Gastrocnemius medialis (tissue), 4 donors: ENCODE measurements at regions not wholly inside any gene's neighbourhood (a gene's known extent, or its start where the extent isn't known, plus 50 kb on each side); places are given as distances from the start of the nearest gene placed in this dataset.

ENCODE experiments used
- ATAC-seq, 2 donors: fragments of 150-250 bp; one replicate each; pipeline ENCODE4 v1.9.1; 2016
- DNase-seq, 2 donors: peaks; one replicate each; pipeline ENCODE4 v3.0.0-alpha.2; 2019
- H3K27ac ChIP-seq, 4 donors: fragments of 200-600 bp; sonication (generic); 1 replicate in 1 of 4; 2 replicates in 3 of 4; pipeline ENCODE4 v1.5.1; 2016 to 2018; ENCODE audit warnings: mild to moderate bottlenecking in 2 of 4, moderate library complexity in 1 of 4
- H3K27me3 ChIP-seq, 3 donors: fragments of 200-600 bp; sonication (generic) in 2 of 3; 1 replicate in 1 of 3; 2 replicates in 2 of 3; pipeline versions ENCODE4 v1.5.1 to v1.6.0; 2016 to 2019; ENCODE audit warnings: mild to moderate bottlenecking in 1 of 3, moderate library complexity in 1 of 3
- H3K36me3 ChIP-seq, 2 donors: fragments of 200-600 bp; sonication (generic) in 1 of 2; one replicate each; pipeline ENCODE4 v1.5.1; 2017 to 2018
- H3K4me1 ChIP-seq, 2 donors: fragments of 200-600 bp; sonication (generic) in 1 of 2; one replicate each; pipeline ENCODE4 v1.5.1; 2016 to 2017; ENCODE audit warnings: mild to moderate bottlenecking in 2 of 2
- H3K4me3 ChIP-seq, 4 donors: fragments of 200-600 bp; sonication (generic) in 3 of 4; 1 replicate in 1 of 4; 2 replicates in 3 of 4; pipeline ENCODE4 v1.5.1; 2016 to 2019; ENCODE audit warnings: mild to moderate bottlenecking in 2 of 4
- H3K9me3 ChIP-seq, 3 donors: fragments of 200-600 bp; sonication (generic) in 2 of 3; 1 replicate in 1 of 3; 2 replicates in 2 of 3; pipeline ENCODE4 v1.5.1; 2016 to 2019
- POLR2A ChIP-seq, 2 donors: fragments of 450-650 bp; IDR thresholded peaks; one replicate each; pipeline ENCODE4 v1.6.1; 2017; ENCODE audit warnings: antibody characterized with exemption in 2 of 2, mild to moderate bottlenecking in 2 of 2, moderate library complexity in 2 of 2
- in situ Hi-C, 4 donors: fragments of 200-750 bp; cut with MboI; loops; one replicate each; pipeline versions ENCODE4 v1.15.0 to v1.8.0; 2017; ENCODE audit warnings: low sequenced_read_pairs in 4 of 4
- intact Hi-C: fragments of 100-400 bp; cut with DNase I; formaldehyde crosslinking; loops from one replicate; pipeline ENCODE4 v1.15.1; 2023; ENCODE audit warnings: low total_unique reads
- TF ChIP-seq, protein P1 (sequence below), 5 experiments: fragments of 450-650 bp in 3 of 5; fragments of 200-600 bp in 2 of 5; sonication (generic) in 2 of 5; IDR thresholded peaks in 4 of 5; conservative IDR thresholded peaks in 1 of 5; 1 replicate in 4 of 5; 2 replicates in 1 of 5; pipeline ENCODE4 v1.5.1; 2016 to 2019; ENCODE audit warnings: antibody characterized with exemption in 5 of 5, mild to moderate bottlenecking in 3 of 5, moderate library complexity in 3 of 5

DNA sequence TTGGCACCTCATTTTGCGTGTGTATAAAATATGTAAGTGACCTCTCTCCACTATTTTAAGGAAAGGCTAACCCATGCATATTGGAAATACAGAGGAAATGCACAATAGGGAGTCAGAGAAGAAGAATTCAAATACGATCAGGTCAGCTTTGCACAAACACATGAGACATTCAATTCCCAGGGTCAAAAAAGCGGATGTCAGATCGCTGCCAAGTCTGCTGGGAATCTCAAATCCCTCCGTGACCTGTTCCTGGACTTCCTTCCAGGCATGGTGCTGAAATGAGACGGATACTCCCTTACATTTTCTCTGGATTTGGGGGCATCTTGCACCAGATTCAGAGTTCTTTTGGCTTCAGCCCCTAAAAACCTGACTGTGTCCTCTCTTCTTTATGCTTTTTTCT lies 91.9 kb upstream of the PRKCQ start:
- TF ChIP-seq, protein P1, sequence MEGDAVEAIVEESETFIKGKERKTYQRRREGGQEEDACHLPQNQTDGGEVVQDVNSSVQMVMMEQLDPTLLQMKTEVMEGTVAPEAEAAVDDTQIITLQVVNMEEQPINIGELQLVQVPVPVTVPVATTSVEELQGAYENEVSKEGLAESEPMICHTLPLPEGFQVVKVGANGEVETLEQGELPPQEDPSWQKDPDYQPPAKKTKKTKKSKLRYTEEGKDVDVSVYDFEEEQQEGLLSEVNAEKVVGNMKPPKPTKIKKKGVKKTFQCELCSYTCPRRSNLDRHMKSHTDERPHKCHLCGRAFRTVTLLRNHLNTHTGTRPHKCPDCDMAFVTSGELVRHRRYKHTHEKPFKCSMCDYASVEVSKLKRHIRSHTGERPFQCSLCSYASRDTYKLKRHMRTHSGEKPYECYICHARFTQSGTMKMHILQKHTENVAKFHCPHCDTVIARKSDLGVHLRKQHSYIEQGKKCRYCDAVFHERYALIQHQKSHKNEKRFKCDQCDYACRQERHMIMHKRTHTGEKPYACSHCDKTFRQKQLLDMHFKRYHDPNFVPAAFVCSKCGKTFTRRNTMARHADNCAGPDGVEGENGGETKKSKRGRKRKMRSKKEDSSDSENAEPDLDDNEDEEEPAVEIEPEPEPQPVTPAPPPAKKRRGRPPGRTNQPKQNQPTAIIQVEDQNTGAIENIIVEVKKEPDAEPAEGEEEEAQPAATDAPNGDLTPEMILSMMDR (IDR thresholded peaks at IDR 0.05 in 4 of 5, conservative IDR thresholded peaks at IDR 0.05 in 1 of 5) = no peak
- Histone ChIP-seq H3K4me1 (peaks cover 10 to 15% of the 10 kb centered on the region in 2 donors), H3K27me3 (no peaks in the 10 kb centered on the region), H3K27ac (no peak overlapping the region), H3K9me3 (no peaks in the 10 kb centered on the region), H3K4me3 (no peak overlapping the region), H3K36me3 (no peaks in the 10 kb centered on the region)
- in situ Hi-C loops (loop anchor here in 3 of 4 donors (10.0 to 25.0 kb wide), 2 partner anchors 227 to 235 kb away; no protein-coding TSS in a partner anchor), intact Hi-C loops (loop anchor here (10.0 kb wide), 1 partner anchor 227 kb away; no protein-coding TSS in a partner anchor)
- ATAC-seq (no peak), DNase-seq (no peak)

DNA sequence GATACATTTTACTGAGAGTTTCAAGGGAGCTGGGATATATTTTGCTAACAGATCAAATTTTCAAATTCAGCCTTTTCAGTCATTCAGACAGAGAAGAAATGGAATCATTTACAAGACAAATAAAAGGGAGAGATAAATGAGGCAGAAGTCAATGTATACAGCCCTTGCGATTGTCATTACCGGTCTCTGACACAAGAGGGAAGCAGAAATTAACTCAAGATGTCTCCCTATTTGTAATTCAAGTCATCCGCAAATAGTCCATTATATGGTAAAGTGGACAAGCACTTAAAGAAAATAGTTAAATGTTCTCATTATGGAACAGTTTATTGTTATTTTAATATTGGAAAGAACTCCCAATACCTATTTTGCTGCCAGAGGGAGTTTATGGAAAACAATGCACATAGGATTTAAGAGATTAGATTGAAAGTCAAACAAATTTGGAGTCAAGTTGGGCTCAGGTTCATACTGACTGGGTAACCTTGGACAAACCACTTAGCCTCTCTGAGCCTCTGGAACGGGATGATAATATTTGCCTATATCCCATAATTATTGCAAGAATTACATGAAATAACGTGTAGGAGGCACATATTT lies 89.3 kb upstream of the PRKCQ start:
- no peaks in the 10 kb centered on the region for H3K36me3 ChIP-seq
- H3K27ac ChIP-seq = no peak overlapping the region
- ATAC-seq (peak in 1 of 2 donors; percentile 65), DNase-seq (no peak)
- no peaks in the 10 kb centered on the region for H3K9me3 ChIP-seq
- in situ Hi-C loops (loop anchor here in 3 of 4 donors (10.0 to 25.0 kb wide), 3 partner anchors 225 to 255 kb away; no protein-coding TSS in a partner anchor), intact Hi-C loops (loop anchor here (5.0 kb wide), 2 partner anchors 87 to 252 kb away; partner anchors contain the start of gene PRKCQ)
- H3K27me3 ChIP-seq = no peaks in the 10 kb centered on the region
- peaks cover 10 to 15% of the 10 kb centered on the region in 2 donors for H3K4me1 ChIP-seq
- TF ChIP-seq POLR2A (IDR thresholded peaks at IDR 0.05) = no peak
- TF ChIP-seq, protein P1 (IDR thresholded peaks at IDR 0.05 in 4 of 5, conservative IDR thresholded peaks at IDR 0.05 in 1 of 5) = peak; percentile 33 to 67 (median 55)
- no peak overlapping the region for H3K4me3 ChIP-seq

DNA sequence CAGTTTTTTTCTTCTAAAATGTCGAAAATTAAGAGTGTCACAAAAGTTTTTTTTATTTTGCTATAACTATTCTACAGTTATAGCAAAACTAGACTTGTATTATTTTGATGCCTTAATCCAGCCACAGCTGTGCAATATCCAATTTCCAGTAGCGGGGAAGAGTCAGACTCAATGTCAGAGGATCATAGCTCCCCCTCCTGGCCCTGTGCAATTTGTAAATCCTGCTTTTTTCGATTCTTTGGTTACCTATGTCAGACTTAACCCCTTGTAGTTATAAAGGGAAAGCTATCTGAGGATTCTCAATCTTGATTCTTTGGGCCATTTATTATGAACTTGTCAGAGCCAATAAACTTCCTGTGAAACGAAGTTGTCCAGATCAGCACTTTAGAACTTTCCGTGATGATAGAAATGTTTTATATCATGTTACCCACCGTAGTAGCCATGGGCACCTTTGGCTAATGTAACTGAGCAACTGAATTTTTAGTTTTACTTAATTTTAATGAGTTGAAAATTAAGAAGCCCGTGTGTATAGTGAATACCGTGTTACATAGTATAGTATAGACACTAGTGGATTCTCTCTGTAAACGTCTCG lies 87.7 kb upstream of the PRKCQ start:
- DNase-seq (peak in 1 of 2 donors; percentile 17), ATAC-seq (peak; percentile 74 to 82)
- Histone ChIP-seq H3K27me3 (no peaks in the 10 kb centered on the region), H3K4me1 (peaks cover 10 to 15% of the 10 kb centered on the region in 2 donors), H3K9me3 (no peaks in the 10 kb centered on the region), H3K27ac (no peak overlapping the region), H3K36me3 (no peaks in the 10 kb centered on the region), H3K4me3 (no peak overlapping the region)
- intact Hi-C loops (loop anchor here (5.0 kb wide), 2 partner anchors 85 to 250 kb away; partner anchors contain the start of gene PRKCQ), in situ Hi-C loops (loop anchor here in 3 of 4 donors (10.0 to 25.0 kb wide), 3 partner anchors 223 to 253 kb away; no protein-coding TSS in a partner anchor)
- no peak for TF ChIP-seq POLR2A (IDR thresholded peaks at IDR 0.05)
- TF ChIP-seq, protein P1 (IDR thresholded peaks at IDR 0.05 in 4 of 5, conservative IDR thresholded peaks at IDR 0.05 in 1 of 5) = peak; percentile 27 to 52 (median 31)

DNA sequence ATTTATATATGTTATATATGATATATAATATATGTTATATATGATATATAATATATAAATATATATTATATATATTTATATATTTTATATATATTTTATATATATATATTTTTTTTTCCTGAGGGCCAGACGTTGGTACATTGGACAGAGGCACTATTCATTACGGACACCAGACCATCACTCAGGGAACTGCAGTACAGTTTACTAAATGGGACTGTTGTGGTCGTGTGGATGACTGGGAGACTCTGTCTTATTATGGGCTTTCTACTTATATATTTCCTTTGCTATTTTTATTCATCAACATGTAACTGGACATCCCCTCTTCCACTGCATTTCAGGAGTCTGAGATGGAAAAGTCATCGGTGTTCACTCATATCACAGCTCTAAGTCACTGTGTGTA lies 87.1 kb upstream of the PRKCQ start:
- Histone ChIP-seq H3K4me3 (no peak overlapping the region), H3K36me3 (no peaks in the 10 kb centered on the region), H3K4me1 (peaks cover 4 to 15% of the 10 kb centered on the region in 2 donors), H3K27ac (no peak overlapping the region), H3K27me3 (no peaks in the 10 kb centered on the region), H3K9me3 (no peaks in the 10 kb centered on the region)
- ATAC-seq (no peak), DNase-seq (no peak)
- in situ Hi-C loops (loop anchor here in 3 of 4 donors (10.0 to 25.0 kb wide), 3 partner anchors 222 to 252 kb away; no protein-coding TSS in a partner anchor), intact Hi-C loops (loop anchor here (5.0 kb wide), 2 partner anchors 85 to 250 kb away; partner anchors contain the start of gene PRKCQ)
- TF ChIP-seq, protein P1 (IDR thresholded peaks at IDR 0.05 in 4 of 5, conservative IDR thresholded peaks at IDR 0.05 in 1 of 5) = no peak
- no peak for TF ChIP-seq POLR2A (IDR thresholded peaks at IDR 0.05)
